Cardiac fibroblast (primary cell): ENCODE measurements at regions not wholly inside any gene's neighbourhood (a gene's known extent, or its start where the extent isn't known, plus 50 kb on each side); places are given as distances from the start of the nearest gene placed in this dataset.

Source experiments
- DNase-seq, 2 donors: peaks; one replicate each; pipeline versions ENCODE4 v3.0.0 to v3.0.0-alpha.2; 2010; ENCODE audit warnings: low read depth in 2 of 2
- H3K4me3 ChIP-seq, 2 donors: replicated peaks in 1 of 2; 1 replicate in 1 of 2; 2 replicates in 1 of 2; pipeline ENCODE4 v1.5.1; 2011; ENCODE audit warnings: low read depth in 2 of 2, low read length in 2 of 2, mild to moderate bottlenecking in 2 of 2, moderate library complexity in 1 of 2
- CTCF ChIP-seq: IDR thresholded peaks from one replicate; pipeline ENCODE4 v1.5.1; 2011; ENCODE audit warnings: low read depth, mild to moderate bottlenecking, low read length, inconsistent platforms

DNA sequence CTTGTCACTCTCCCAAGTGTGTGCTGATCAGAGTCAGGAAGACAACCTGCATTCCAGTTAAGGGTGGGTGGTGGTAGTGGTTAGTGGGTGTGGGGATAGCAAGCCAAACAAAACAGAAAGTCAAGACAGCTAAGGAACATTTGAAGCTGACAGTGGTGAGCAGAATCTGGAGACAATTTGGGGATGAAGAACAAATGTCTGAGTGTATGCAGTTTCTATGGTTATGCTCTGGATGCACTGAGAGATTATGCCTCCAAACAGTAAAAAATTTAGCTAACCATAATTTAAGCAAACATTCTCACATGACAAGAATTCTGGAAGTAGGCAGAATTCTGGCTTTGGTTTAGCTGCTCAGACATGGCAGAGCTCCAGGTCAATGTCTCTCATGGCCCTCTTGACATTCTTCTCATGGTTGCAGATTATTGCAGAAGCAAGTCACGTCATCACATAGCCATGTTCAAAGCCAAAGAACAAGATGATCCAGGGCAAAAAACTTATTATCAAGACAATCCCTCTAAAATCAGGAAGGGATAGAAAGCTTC lies 148.7 kb downstream of the LURAP1L start:
- DNase-seq = peak; percentile 95 to 97

DNA sequence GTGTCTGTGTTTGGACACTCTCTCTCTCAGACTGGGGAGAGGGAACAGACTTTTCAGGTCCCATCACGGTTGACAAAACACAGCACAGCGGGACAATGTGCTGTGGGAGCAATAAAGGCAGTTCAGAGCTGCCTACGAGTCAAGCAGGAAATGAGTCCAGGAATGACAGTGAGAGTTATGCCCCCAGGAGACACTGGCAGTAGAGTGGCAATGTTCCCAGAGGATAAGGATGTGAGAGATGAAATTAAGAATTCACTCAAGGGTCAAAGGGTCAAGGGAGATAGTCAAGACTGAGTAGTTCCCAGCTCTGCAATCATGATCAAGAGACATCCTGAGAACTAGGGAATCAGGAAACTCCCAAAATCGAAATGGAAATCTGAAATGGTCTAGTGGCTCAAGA lies 156.1 kb downstream of the LURAP1L start:
- peak in 1 of 2 donors; percentile 12 for DNase-seq

More for the DNA sequence above, 148.7 kb downstream of the LURAP1L start:
- TF ChIP-seq CTCF = no peak
- H3K4me3 ChIP-seq = no peak overlapping the region

GRCh38 chr9:12933957-12934356 lies 159.1 kb downstream of the LURAP1L start:
- H3K4me3 ChIP-seq = no peak overlapping the region
- no peak for TF ChIP-seq CTCF
- peak; percentile 22 to 29 for DNase-seq

More for the DNA sequence above, 156.1 kb downstream of the LURAP1L start:
- H3K4me3 ChIP-seq = no peak overlapping the region
- no peak for TF ChIP-seq CTCF

DNA sequence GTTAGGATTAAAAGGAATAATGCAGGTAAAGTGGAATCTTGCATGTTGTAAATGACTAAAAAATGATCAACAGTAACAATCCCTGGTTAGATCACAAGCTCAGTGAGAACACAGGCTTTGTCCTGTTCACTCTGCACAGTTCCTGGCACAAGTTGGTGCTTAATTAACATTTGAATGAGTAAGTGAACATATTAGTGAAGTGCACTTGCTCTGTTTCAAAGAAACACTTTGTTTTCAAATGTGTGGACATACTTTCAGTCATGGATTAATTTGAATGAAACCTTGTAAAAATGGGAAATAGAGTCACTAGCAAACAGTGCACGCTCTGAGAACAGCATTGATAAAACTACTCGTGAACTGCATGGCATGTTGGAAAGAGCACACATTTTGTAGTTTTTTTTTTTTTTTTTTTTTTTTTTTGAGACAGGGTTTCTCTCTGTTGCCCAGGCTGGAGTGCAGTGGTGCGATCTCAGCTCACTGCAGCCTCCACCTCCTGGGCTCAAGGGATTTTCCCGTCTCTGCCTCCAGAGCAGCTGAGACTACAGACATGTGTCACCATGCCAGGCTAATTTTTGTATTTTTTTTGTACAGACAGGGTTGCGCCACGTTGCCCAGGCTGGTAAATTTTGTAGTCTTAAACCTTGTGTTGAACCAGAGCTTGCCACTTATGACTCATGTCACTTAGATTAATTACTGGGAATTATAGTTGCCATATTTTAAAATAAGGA lies 159.9 kb downstream of the LURAP1L start:
- peak in 1 of 2 donors; percentile 59 for DNase-seq
- TF ChIP-seq CTCF = no peak
- no peak overlapping the region for H3K4me3 ChIP-seq

- no peak for TF ChIP-seq CTCF
- no peak overlapping the region for H3K4me3 ChIP-seq
- peak; percentile 96 for DNase-seq
Measured at GRCh38 chr9:12935714-12936113, 160.9 kb downstream of the LURAP1L start.

DNA sequence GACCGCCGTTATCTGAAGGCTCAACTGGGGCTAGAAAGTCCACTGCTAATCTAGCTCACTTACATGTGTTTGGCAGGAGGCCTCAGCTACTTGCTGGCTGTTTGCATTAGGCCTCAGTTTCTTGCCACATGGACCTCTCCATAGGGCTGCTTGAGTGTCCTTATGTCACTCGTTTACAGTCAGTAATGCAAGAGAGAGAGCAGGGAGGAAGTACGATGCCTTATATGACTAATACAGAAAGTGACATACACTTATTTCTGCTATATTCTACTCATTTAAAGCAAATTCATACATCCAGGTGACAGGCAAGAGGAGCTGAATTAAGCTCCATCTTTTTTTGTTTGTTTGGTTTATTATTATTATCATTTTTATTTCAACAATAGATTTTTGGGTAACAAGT lies 179.6 kb downstream of the LURAP1L start:
- TF ChIP-seq CTCF = no peak
- H3K4me3 ChIP-seq = no peak overlapping the region
- DNase-seq = no peak
